CD4-positive, alpha-beta T cell treated with Interleukin-15 for 1 hour (primary cell): ENCODE measurements at regions not wholly inside any gene's neighbourhood (a gene's known extent, or its start where the extent isn't known, plus 50 kb on each side); places are given as distances from the start of the nearest gene placed in this dataset.
A peak's percentile ranks its signal among the peaks of the same experiment; 100 is the strongest.
"Not testable (repeated sequence)": the region's sequence is repeated elsewhere in the genome, so short reads cannot be mapped to it uniquely, and the experiment has no call there.

Experiments used
- DNase-seq: peaks from one replicate; pipeline ENCODE4 v3.0.0-alpha.2; 2020

DNA sequence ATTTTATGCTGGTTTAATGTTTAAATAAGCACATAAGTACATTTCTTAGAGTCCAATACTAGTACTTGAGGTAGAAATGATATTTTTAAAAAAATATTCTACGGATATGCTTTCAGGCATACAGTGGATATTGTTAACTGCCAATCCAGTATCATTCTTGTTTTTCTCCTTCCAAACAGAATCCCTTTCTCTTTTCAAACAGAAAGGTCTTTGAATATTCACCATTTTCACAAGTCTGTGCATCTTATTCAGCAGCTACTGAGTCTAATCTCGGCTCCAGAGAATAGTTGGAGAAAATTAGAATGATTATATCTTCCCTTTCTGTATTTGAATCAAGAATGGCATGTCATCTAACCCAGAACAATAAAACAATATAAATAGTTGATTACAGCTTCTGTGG is 174.5 kb downstream of the GOLGA6L6 start:
- no peak for DNase-seq

DNA sequence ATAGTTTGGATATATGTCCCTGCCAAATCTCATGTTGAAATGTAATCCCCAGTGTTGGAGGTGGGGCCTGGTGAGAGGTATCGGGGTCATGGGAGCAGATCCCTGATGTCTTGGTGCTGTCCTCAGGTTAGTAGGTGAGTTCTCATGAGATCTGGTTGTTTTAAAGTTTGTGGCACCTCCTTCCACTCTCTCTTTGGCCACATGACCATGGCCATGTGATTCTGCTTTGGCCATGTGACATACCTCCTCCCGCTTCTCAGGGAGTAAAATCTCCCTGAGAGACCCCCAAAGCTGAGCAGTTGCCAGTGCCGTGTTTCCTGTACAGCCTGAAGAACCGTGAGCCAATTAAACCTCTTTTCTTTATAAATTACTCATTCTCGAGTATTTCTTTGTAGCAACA is 178.0 kb downstream of the GOLGA6L6 start:
- not testable (repeated sequence) for DNase-seq

DNA sequence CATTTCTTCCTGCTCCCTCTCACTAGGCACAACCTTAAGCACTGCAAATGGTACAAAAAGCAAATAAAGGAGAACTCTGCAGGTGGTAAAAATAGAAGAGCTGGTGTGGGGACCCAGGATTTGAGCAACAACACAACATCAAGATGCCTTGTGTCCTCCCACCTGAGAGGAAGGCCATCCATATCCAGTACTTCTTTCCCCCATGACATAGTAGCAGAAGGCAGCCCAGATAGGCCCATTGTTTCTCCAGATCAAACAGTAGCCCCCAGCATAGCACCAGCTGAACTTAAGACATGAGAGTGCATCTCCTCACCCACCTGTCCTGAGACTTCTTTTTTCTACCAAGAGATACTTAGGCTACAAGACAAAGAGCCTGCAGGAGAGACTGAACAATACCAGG is 180.5 kb downstream of the GOLGA6L6 start:
- no peak for DNase-seq

DNA sequence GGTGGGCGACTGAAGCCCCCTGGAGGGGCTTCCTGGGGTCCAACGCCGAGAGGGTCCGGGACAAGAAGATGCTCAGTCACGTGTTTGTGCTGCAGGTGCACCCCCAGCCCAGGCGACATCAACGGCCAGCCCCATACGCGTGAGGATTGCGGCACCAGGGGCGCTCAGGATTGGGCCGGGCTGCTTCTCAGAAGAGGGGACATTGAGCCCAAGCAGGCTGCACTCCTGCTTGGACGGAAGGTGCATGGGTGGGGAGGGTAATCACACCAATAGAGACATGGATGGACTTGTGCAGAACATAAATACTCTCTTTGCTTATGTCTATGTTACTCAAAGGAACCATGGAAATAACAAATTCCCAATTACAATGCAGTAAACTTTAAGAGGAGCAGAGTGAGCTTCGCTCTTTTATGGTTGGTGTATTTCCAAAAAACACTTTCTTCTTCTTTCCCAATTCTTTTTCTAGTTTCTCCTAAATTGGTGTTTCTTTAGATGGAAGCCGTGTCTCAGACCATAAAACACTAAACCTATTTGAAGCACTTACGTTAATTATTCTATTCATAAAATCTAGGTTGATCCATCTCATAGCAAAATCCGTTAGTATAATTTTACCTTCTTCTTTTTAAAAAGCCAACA is 182.7 kb downstream of the GOLGA6L6 start:
- DNase-seq: no peak

DNA sequence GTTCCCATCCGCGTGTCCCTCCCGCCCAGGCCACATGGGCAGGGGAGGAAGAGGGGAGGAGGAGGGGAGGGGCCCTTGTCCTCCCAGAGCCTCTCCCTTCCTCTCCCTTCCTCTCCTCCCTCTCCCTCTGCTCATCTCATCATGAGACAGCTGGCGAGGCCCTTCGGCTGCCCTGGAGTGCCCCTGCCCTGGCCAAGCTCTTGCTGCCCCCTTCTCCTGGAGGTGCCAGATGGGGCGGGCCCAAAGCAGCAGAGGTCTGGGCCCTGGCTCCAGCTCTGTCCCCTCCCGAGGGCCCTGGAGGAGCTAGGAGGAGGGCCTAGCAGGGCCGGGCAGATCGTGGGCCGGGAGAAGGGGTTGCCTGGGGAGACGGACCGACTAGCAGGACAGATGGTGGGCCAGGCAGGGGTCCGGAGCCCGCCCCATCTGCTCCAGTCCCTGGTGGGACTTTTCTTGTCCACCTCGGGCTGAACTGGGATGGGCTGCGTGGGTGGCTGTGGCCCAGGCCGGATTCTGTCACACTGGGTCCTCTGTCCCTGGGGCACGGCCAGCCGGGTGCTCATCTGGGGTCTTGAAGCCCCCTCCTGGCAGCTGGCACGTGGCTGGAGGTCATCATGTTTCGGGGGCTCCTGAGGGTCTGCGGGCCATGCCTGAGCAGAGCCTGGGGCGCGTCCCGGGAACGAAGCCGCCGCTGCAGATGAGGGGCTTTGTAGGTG is 183.4 kb downstream of the GOLGA6L6 start:
- DNase-seq: no peak

DNA sequence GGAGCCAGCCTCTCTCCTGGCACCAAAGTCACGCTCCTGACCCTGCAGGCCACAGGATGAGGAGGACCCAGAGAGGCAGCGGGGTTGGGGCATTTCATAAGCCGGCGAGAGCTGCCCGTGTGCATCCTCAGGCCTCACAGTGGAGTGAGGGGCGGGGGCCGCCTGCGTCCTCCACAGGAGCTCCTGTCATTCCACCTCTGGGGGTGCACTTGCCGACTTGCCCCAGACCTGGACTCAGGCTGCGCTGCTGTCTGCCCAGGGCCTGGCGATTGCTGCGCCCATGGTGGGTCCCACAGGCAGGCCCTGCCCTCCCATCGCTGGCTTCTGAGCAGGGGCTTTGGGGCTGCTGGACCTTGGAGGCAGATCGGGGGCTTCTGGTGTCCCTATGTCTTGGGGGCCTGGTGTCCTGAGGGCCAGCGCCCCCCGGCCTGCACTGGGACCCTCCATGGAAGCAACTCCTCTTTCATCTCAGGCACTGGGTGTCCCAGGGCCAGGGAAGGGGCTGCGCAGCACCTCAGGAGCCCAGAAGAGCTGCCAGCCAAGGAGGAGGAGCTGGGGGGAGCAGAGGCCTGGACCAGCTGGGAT is 184.0 kb downstream of the GOLGA6L6 start:
- DNase-seq: no peak

DNA sequence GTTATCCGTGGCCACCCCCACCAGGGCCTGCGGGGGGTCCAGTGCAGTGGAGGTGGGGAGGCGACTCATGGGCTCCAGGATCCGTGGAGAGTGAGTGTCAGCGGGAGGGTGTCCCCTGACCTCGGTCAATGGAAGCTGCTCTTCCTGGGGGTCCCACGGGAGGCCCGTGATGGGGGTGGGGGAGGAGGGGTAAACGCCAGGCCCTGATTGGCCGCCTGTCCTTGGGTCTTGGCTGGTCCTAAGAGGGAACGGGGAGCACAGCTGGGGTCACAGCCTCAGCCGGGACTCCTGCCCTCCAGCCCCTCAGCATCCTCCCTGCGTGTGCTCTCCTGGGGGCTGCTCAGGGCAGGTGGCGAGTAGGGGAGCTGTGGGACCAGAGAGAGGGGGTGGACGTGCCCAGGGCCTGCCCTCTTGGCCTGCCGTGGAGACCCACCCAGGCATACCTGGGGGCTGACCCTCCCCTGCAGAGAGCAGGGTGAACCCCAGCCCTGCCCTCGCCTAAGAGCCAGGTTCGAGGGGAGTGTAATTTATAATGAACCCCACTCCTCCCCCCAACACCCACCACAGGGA is 184.6 kb downstream of the GOLGA6L6 start:
- no peak for DNase-seq

DNA sequence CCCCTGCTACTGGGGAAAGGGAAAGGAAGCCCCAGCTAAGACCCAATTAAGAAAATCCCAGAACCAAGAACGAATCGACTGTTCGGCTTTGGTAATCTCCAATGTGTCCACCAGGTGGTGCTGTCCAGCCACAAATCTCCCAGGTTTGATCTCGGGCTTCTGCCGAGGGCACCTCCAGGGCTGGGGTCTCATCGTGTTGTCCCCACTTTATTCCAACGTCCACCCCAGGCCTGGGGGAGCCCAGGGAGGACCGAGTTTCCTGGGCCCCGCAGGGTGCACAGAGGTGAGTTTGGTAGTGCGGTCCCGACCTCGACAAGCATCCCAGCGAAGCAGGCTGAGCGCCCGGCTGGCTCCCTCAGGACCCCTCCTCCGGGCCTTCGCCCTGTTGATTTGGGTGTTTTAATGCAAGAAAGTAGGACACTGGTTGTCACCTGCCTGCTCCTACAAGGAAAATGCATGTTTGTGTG is 185.1 kb downstream of the GOLGA6L6 start:
- peak; percentile 74 for DNase-seq

DNA sequence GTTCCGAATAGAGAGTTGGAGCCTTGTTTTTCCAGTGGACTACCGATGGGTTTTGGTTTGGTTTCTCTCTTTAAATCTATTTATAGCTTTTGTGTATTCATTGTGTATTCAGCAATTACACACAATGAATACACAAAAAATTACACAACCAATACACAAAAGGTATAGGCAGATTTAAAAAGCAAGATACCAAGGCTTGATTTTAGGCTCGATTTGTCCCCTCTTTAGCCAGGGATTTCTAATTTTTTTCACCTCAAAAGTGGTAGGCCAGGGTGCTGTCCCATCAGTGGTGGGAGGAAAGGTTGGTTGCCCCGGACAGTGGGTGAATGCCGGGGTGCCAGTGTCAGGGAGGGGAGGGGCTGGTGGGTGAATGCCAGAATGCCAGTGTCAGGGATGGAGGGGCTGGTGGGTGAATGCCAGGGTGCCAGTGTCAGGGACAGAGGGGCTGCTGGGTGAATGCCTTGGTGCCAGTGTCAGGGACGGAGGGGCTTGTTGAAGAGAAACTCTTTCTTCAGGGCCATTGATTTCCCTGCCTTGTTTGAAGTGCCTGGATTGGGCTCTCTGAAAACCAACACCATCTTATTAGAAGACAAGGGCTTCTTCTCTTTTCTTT is 186.2 kb downstream of the GOLGA6L6 start:
- DNase-seq: no peak

DNA sequence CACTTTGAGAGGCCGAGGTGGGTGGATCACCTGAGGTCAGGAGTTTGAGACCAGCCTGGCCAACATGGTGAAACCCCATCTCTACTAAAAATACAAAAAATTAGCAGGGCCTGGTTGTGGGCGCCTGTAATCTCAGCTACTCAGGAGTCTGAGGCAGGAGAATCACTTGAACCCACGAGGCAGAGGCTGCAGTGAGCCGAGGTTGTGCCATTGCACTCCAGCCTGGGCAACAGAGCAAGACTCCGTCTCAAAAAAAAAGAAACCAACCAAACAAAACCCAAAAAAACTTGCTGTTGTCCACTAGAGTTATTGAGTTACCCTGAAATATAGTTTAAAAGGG is 186.7 kb downstream of the GOLGA6L6 start:
- not testable (repeated sequence) for DNase-seq

DNA sequence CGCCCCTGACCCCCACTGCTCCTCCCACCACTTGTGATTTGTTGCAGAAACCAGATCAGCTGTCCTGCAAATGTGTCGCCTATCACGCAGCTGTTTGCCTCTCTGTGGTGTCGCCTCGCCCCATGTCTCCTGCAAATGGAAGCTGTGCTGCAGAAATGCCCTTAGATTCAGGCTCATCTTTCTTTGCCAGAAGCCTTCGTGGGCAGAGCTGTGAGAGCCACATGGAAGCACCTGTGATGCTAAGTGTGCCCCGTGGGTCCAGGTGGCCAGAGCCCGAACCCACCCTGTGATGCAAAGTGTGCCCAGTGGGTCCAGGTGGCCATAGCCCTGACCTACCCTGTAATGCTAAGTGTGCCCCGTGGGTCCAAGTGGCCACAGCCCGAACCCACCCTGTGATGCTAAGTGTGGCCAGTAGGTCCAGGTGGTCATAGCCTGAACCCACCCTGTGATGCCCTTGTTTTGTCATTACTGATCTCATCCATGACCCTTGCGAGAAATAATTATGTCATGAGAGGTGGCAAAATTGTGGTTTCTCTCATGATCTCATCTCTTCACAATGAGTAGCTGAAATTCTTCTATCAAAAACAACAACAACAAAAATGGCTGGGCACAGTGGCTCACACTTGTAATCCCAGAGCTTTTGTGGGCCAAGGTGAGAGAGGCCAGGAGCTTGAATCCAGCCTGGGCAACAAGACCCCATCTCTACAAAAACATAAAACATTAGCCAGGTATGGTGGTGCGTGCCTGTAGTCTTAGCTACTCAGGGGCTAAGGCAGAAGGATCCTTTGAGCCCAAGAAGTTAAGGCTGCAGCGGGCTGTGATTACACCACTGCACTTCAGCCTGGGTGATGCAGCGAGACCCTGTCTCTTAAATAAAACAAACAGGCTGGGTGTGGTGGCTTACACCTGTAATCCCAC is 187.4 kb downstream of the GOLGA6L6 start:
- DNase-seq: no peak

DNA sequence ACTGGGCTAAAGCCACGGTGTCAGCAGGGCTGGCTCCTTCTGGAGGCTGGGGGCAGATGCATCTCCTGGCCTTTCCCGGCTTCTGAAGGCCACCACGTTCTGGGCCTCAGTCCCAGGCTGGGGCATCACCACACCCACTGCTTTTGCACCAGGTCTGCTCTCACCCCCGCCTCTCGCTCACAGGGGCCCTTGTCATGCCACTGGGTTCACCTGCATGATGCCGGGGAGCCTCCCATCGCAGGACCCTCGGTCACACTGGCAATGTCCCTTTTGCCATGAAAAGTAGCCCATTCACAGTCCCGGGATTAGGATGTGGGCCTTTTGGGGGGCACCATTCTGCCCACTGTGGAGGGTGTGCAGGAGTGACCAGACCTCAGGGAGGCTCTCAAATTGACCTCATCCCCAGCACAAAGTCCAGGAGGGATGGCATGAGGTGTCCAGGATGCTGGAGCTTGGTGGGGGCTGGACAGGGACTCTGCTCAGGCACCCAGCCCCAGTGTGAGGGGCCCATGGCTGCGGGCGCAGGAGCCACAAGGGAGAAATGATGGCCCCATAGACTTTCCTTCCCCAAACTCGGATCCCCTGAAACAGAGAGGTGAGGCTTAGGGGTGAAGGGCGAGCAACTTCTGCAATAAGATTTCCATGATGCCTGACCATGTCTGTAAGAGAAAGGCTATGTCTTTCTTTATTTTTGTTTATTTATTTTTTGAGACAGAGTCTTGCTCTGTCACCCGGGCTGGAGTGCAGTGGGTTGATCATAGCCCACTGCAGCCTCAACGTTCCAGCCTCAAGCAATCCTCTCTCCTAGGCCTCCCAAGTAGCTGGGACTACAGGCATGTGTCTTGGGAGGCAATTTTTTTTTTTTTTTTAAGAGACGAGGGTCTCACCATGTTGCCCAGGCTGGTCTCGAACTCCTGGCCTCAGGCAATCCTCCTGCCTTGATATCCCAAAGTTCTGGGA is 189.1 kb downstream of the GOLGA6L6 start:
- no peak for DNase-seq

DNA sequence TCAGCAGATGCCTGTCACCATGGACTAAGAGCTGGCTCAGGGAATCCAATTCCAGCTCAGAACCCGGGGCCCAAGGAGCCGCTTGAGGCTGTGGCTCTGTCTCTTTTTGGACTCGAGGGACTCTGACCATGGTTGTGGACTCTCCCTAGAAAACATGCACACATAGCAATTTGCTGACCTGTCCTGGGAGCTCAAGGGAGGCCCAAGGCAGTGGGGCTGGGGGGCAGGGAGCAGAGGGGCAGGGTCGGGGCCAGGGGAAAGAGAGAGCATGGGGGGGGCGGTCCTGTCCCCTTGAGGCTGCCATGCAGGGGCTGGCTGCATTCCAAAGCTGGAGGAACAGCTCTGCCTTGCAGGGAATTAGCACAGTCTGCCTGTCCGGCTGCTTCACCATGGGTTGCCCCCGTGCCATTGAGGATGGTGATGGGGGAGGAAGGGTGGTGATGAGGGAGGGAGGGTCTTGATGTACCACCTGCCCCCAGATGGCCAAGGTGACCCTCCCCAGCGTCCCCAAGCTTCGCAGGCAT is 190.1 kb downstream of the GOLGA6L6 start:
- no peak for DNase-seq

DNA sequence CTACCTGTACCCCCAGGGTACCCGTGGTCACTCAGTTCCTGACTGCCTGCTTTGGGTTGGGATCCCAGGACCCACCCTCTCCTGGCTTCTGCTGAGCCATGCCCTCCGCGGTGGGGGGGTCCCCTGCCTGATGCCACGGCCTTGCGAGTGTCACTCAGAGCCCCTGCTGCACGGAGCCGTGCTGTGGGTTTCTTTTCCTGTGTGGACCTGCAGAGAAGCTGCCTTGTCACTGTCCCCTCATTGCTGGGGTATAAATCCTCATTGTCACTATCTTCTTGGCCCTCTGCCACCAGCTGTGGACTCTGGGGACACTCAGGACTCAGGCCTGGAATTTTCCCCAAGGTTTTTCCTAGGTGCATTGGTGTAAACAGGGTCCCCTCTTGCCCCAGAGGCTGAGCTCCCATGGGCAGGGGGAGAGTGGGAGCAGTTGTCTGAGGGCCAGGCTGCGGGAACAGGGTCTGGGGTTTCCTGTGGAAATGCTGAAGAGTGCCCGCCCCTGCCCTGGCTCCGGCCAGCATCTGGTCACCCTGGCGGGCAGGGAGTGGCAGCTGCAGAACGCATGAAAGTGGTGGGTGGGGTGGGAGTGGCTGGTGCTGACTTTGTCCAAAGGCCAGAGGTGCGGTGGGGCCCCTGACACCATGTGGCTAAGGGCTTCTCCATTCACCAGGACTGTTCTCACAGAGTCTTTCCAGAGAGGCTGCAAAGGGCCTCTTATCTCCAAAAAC is 191.7 kb downstream of the GOLGA6L6 start:
- no peak for DNase-seq

DNA sequence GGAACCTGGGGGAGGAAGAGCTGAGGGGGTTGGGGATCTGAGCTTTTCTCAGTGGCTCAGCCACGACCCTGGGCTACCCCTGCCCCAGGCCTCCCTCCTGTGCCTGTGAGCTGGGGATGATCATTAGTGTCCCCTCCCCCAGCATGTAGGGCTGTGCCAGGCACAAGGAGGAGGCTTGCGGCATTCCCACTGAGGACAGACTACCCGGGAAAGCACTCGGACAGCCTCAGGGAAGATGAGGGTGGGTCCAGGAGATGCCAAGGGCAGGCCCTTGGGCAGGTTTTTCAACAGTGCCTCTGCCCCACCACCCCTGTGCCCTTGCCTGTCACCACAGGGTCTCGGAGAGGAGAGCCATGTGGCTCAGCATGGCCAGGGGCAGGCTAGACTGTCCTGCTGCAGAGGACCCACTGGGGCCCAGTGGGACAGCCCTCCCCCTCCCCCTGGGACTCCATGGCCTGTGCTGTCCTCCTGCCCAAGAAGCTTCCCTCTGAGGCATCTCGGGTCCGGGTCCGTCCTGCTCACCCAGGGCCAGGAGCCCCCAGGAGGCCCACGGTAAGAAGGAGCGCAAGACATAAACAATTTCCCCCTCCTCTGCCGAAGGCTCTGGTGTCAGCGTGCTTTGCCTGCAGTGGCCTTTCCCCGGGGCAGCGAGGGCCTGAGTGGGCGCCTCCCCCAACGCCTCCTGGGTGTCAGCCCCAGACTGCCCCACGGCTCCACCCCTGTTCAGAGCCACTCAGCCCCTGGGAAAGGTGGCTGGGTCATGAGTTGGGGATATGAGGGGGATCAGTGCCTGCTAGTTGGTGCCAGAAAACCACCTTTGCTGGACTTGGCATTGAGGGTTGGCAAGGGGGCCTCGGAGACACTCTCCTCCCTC is 192.5 kb downstream of the GOLGA6L6 start:
- DNase-seq: peak; percentile 26

DNA sequence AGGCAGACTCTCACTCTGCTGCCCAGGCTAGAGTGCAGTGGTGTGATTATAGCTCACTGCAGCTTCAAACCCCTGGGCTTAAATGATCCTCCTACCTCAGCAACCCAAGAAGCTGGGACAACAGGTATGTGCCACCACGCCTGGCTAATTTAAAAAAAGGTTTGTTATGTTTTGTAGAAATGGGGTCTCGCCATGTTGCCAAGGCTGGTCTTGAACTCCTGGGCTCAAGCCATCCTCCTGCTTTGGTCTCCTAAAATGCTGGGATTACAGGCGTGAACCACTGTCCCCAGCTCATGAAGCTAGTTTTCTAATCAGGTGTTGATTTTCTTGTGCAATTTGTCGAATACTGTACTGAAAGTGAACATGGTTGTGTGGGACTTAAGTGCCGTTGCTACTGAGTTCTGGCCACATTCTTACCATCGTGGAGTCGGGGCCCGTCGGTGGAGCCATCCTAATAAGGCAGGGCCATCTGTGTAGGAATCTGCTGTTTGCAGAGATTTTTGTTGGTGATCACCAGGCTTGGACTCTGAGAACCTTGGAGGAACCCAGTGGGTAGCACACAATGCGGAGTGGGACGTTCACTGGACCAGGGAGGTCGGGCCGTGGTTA is 193.2 kb downstream of the GOLGA6L6 start:
- DNase-seq: no peak

DNA sequence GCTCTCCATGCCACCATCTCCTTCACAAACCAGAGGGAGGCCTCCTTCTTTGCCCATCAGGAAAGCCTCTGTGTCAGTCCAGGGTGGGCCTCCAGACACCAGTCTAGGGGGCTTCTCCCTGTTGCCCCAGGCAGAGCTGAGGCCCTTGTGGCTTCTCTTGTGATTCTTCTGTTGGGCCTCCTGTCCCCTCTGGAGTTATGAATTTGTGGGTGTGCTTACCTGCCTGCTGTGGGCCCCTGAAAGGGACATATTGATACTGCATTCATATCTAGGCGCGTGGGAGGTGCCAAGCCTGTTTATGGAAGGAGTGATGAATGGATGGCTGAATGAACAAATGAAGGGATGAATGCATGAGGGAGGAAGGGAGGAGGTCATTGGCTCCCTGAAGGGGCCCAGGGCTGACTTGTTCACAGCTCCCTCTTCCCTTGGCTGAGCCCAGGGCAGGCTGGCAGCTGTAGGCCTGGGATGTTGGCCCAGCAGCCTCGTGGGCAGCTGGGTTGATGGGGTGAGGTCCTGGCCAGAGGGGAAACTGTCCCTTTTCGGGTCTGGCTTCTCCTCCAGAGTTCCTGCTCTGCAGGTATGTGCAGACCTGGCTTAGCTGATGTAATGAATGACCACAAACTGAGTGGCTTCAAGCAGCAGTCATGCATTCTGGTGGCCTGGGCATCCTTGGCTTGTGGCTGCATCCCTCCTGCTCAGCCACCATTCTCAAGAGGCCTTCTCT is 195.4 kb downstream of the GOLGA6L6 start:
- DNase-seq: peak; percentile 18

DNA sequence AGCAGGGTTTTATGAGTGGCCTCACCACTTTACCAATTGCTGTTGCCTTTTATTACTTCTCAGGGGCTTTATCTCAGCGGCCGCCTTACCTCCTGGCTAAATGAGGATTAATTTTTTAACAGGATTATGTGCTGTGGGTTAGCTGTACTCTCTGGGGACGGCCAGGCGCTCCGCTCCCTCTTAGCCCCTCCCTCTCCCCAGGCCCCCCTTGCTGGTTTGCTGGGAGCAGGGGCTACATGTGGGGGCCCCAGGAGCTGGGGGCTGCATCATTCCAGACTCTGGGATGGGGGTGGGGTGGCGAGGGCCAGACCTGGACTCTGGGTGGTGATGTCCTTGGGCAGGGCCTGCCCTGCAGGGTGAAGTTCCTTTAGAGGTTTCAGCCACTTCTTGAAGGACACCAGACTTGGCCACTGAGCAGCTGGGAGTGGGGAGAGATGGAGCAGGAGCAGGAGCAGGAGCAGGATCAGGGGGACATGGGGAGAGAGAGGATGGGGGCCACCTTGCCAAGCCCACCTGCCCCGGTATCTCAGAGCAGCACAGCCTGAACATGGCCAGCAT is 196.1 kb downstream of the GOLGA6L6 start:
- DNase-seq: no peak
